Stimulated activated CD8-positive, alpha-beta memory T cell treated with anti-CD3 and anti-CD28 coated beads, Interleukin-7, amount 100 ng/mL, for 4 hours (primary cell): ENCODE measurements at regions not wholly inside any gene's neighbourhood (a gene's known extent, or its start where the extent isn't known, plus 50 kb on each side); places are given as distances from the start of the nearest gene placed in this dataset.
"Not testable (repeated sequence)": the region's sequence is repeated elsewhere in the genome, so short reads cannot be mapped to it uniquely, and the experiment has no call there.

Experiments used
- DNase-seq, 2 donors: peaks; one replicate each; pipeline ENCODE4 v3.0.0-alpha.2; 2020; ENCODE audit warnings: low read depth in 2 of 2

DNA sequence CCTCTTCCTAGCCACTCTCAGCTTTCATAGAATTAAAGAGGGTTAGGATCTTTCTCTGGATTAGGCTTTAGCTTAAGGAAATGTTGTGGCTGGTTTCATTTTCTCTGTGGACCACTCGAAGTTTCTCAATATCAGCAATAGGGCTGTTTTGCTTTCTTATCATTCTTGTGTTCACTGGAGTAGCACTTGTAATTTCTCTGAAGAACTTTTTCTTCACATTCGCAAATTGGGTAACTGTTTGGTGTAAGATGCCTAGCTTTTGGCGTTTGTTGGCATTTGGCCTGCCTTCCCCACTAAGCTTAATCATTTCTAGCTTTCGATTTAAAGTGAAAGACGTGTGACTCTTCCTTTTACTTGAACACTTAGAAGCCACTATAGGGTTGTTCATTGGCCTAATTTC, 210.8 kb upstream of the PROX1 start:
- no peak for DNase-seq

DNA sequence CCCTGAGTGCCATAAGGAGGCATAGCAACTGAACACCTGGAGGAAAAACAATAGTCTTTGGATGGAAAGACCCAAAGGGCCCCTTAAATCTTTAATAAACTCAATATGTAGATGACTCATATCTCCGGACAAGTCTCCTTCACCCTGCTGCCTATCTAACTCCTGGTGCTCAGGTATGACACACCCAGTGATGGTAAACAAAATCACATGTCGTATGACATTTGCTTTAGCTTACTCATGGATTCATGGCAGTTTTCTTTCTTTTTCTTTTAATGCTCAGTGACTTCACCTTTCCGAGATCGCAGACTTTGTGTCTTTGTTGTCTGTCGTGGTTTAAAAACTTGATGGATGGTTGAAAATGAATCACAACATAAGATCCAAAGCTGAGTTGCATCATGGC, 208.5 kb upstream of the PROX1 start:
- DNase-seq: no peak

DNA sequence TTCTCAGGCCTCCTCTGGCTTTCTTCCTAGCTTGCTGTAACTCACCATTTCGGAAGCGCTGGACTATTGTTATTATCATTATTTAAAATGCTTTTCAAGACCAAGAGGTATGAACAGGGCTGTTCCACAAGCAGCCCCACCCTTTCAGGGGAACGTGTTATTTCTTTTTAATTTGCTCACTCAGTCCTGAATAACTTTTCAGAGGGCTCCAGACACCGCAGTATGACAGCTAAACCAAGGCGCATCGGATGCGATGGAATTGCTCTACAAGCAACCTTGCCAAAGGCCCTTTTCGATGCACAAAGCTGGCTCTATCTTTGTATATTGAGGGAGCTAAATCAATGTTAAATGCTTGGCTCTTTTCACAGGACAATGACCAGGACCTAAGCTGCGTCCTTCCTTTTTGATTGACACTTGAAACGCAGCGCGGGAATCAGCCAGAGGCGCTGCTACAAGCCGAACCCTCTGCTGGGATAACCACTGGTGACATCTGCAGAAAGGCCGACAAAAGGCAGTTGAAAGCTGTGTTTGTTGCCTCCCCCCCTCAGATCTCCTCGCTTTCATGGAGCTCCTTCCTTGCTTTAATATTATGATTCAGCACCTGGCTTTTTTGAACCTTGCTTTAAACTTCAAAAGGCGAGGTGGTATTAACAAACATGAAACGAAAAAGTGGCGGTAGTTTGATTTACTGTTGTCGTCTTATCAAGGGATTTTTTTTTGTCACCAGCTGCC, 204.7 kb upstream of the PROX1 start:
- no peak for DNase-seq

DNA sequence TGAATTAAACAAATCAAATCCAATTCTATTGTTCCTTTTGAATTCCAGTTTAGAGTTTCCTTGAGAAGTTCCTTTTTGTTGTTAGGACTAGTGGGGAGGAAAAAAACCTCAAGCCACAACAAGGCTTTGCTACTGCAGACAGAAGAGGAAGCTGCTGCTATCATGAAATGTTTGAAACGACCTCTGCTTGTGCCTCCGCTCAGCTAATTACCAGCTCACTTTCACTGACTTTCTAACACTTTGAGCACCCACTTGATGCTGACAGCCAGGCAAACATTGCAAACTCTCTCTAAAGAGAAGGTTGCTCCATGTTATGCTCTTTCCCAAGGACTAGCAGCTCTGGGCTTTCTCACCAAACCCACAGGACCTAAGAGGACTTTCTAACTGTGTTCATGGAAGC, 203.9 kb upstream of the PROX1 start:
- DNase-seq: no peak

DNA sequence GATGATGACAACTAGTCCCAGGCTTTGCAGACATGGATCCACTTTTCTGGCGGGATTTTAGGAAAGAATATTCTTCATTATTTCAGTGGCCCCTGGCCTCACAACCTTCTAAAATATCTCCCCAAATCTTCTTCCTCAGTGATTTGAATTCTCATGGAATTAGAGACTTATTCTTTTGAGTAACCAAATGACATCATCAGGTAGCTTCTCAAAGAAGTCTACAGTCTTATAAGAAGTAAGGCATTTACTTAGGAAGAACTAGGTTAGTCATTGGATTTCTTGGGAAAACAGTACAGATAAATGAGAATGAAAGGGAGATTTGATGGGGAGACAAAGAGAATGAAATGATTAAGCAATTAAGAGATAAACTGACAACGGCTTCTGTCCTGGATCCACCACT, 201.1 kb upstream of the PROX1 start:
- no peak for DNase-seq

DNA sequence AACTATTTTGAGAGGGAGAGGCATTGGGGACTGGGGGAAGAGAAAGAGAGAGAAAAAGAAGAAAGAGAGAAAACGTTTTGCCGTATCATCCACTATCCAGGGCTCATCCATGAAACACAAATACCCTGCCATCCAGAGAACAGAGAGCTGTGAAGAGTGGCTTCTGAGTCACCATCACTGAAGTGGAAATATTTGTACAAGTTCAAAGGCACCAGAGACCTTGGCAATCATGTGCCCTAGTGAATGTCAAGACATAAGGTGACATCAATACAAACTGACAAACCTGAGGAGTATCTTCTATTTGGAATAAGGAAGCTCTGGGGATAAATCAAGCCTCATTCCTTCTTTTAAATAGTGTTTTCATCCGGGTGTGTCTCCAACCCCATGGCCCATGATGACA, 197.2 kb upstream of the PROX1 start:
- DNase-seq: no peak

DNA sequence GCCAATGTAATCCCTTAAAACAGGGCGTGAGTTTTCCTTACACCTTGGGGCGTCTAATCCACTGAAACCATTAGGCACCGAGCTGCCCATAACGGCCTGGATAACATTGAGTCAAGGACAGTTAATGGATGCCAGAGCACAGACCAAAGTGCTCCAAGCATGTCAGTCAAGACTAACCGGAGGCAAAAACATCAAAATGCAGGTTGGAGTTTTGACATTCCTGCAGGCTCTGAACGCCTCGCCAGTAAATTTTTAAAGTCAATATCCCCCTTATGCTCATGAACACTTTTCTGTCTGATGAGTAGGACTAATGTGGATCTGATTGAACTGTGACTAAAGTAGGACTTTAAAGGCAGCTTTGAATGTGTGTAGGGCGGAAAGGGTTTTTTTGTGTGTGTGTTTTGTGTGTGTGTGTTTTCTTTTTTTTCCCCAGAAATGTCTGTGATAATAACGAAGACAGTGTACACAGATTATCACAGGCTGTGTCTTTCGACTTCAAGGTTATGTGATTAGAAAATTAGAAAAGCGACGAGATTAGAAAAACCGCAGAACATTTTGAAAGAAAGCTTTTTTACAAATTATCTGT, 194.2 kb upstream of the PROX1 start:
- no peak for DNase-seq

DNA sequence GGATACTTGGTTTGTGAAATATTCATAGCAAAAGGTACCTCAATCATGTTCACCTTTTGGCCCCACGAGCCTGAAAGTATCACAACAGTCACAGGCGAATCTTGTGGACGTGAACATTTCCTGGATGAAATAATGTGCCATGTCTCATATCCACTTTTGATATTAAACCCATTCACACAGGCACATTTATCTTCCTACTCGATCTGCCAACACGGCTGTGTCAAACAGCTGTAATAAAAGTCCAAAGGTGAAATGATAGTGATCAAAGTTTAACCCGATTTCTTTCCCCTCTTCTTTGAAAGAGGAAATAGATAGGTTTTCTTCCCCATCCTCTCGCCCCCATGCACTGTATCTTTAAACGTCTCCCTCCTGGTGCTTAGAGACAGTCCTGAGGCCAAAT, 191.2 kb upstream of the PROX1 start:
- DNase-seq: no peak

DNA sequence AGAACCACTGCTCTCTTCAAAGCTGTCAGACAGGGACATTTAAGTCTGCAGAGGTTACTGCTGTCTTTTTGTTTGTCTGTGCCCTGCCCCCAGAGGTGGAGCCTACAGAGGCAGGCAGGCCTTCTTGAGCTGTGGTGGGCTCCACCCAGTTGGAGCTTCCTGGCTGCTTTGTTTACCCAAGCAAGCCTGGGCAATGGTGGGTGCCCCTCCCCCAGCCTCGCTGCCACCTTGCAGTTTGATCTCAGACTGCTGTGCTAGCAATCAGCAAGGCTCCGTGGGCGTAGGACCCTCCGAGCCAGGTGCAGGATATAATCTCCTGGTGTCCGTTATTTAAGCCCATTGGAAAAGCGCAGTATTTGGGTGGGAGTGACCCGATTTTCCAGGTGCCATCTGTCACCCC, 179.5 kb upstream of the PROX1 start:
- not testable (repeated sequence) for DNase-seq

DNA sequence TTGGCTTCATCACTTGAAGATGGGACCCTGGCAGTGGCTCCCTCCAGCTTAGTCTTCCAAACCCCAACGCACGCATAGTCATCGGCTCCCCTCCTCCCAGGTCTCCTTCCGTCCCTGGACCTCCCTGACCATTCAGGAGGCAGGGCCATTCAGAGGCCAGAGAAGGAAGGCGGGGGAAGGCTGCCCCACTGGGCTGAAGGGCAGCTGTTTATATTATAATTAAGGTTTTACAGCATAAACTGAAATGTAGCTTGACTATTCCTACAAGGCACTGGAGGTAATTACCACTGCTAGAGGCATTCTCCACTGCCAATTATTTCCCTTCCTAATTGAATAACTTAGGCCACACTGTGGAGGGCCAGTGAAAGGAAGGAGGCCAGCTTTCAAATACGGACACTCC, 170.6 kb upstream of the PROX1 start:
- DNase-seq: no peak

DNA sequence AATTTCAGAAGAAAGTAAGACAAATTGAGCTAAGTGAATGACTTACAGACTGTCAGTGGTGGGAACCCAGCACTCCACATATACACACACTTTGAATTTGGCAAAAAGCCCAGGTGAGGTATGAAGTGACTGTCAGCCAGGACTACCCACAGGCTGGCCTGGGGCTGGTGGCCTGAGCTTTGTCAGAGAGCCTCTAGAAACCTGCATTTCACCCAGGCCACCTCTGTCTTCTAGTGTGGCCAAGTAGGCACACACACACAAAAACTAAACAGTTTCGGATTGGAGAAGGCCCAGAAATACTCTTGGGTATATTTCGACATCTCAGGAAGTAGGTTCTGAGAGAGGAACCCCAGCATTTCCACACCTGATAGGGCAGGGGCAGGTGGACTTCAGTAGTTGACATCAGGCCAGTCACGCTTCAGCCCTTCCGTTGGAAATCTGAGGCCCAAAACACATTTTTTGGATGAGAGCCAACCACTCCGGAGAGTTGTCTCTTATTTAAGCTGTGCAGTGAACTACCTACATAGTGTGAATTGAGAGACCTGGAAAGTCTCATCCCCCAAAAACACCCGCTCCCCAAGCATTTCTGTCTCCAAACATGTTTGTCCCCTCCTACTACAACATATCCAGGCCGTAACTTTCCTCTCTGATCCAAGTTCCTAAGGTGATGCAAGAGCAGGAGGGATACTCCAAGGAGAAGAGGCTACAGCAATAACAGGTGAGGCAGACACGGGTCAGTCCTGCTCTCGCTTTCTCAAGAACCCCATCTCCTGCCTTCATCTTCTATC, 167.2 kb upstream of the PROX1 start:
- DNase-seq: no peak

DNA sequence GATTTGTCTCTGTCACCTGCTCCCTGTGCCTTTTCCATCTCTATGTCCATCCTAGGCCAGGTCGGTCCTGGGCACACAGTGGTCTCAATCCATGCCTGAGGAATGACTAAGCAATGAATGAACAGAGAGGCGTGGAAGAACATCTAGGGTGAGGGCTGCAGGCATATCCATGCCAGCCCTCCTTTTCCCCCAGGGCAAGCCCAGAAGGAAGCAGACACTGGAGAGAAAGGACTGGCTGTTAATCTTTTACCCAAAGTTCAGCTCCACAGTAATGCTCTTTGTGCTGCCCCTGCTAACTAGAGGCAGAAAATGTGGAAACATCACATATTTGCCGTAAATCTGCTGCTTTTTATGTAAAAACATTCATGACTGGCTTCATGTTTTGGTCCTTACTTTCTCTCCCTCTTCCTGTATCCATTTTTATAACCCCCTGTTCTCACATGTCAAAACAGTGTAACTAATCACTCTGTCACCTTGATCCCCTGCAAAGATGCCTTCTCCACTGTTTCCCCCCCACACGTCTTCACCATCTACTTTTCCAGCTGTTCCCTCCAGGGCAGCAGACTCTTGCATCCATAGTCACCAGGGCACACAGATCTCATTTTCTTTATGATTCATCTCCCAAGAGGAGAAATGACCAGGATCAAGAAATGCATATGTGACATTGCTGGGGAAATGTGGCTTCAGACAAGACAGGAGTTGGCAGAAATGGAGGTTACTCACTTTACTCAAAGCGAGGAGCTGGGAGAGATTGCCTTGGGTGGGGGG, 166.4 kb upstream of the PROX1 start:
- no peak for DNase-seq

DNA sequence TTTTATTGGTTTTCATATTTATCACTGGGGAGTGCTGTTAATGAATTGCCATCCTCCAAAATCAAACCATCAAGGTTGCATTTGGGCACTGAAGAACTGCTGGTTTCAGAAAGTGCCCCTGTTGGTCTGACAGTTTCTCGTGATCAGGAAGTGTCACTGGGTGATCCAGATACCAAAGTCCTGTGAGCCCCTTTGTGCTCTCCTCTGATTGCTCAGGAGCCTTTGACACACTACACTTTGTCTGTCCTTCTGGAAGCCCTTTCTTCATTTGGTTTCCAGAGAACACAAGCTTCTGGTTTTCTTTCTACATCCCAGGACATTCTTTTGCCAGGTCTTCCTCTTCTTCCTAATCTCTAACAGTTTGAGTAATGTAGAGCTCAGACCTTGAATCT, 165.8 kb upstream of the PROX1 start:
- DNase-seq: no peak

DNA sequence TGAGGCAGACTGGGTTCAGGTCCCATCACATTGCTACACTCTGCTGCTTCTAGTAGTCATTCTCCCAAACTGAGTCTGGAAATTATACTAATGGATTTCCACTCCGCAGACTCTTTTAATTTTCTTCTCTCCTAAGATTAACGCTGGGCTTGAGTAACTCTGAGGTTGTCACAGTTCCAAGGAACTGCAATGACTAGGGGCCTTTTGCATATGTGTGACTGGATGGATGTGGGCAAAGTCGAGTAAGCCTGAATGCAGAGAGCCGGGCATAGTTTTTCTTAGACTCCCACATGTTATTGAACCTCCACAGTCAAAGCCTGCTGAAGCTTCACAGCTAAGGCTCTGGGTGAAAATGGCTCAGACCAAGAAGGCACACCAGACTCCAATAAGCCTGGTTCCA, 160.9 kb upstream of the PROX1 start:
- DNase-seq: no peak

DNA sequence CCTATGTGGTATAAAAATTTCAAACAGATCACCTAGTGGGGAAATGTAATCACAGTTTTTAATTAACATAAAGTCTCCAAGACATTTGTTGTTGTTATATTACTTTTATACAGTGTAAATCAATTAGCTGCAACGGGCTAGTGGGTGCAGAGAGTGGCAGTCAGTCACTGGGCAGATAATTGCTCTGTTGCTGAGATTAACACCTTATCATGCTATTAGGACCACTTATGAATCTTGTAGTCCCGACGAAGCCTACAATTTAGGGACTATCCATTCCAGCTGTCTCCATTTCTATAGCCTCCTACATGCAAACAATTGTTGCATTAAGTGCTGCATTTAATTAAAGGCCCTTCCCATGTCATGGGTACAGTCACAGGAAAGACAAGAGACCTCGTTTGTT, 158.9 kb upstream of the PROX1 start:
- no peak for DNase-seq

DNA sequence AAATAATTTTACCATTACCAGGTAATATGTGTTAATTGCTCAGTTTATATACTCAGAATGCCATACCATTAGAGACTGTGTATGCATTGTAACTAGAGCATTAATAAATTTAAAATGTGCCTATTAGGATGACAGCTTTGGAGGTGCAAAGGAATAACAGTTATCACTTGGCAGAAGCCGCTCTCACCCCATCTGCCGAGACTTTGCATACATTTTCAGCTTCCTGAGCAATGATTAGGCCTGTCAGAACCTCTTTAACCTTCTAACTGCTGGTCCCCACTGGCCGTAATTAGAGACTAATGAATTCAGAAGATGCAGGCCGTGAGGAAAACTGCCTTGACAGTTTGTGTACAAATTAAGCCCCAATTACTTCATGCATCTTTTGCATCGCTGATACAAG, 158.0 kb upstream of the PROX1 start:
- DNase-seq: no peak

DNA sequence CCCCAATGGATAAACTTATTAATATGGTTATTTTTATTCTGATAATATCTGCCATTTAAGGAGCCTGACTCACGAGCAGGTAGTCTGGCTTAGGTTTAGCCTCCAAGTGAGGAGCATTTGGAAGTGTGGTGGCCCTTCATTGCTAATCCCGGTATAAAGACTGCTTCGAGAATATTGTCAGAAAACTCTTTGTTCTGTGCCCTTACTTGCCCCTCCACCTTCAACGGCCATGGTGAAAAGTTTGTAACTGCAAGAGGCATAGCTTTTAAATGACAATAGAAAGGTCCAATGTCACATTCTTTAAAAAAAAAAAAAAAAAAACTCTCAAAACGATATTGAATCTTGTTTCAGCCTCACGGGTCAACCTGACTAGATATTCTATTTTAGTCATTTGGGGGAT, 157.4 kb upstream of the PROX1 start:
- DNase-seq: no peak

DNA sequence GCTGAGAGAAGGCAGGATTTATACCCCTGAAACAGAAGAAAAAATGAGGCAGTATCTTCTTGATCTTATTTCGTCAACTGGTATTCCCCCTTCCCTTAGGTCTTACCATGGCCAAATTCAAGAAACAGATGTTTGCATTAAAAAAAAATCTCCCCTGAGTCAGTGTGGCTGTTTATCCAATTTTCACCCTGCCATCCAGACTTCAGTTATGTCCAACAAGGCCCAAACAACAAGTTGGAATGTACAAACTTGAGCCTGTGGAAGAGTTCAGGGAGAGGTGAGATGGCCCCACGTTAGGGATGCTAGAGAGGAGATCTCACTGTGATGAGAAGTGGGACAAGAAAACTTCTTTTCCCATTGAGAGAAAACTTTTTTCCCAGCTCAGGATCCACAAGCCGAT, 147.2 kb upstream of the PROX1 start:
- no peak for DNase-seq

DNA sequence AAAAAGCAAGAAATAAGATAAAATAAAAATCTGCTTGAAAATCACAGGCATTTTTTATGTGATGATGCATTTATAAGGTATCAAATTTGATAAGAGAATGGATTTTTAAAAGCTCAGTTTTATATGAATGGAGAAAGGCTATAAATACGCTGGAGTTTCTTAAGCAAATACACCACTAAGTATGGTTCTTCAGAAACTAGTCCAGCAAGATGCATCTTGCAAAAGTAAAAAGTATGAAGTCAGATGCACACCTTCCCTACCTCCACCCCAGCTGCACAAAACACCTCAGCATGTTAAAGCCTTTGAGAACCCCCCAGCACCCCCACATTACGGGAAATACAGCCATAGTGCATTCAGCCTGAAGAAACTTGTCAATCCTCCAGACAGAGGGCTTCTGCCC, 143.1 kb upstream of the PROX1 start:
- no peak for DNase-seq

DNA sequence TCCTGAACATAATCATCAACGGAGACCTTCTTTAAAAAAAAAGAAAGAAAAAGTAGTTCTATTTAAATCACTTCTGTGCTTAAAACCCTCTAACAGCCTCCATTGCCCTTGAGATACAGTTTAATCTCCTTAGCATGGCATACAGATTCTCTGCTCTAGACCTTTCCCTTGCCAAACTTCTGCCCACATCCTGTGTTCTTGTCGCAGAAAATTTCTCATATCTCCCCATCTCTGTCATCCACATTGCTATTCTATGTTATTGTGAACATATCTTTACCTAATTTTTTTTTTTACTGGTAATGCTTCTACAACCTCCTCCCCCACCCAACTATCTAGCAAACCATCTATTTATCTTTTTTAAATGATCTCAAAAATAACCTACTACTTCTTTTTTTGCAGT, 135.7 kb upstream of the PROX1 start:
- no peak for DNase-seq

DNA sequence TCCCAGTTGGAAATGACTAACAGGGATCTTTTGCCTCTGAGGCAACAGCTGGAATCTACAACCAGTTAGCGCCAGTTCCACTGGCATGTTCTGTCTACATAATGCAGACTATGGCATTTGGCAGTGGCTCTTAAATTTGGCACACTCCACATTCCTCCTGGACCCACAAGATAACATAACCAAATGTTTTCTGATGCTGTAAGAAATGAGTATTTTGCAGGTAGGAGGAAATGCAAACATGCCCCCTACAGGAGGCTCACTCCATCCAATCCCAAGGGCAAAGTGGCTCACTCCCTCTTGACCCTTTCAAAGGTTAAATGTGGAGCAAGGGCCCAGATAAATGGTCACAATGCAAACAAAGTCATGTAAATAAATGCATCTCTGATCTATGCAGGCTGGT, 129.2 kb upstream of the PROX1 start:
- no peak for DNase-seq

DNA sequence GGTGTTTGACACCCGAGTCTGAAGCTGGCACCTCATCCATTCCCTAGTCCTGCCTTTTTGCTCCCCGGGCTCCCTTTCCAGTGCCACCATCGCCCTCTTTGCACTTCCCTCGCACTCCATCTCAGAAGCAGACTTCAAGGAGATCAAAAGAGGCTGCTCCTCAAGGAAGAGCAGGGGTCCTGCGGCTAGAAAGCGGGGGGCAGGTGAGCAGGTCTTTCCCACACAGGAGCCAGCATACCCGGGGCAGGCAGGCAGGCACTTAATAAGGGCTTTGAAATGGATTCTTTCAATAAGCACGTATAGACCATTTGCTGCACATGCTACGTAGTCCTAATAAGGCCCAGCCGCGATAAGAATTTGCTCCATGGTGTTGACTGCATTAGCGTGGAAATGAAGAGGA, 125.9 kb upstream of the PROX1 start:
- DNase-seq: no peak

DNA sequence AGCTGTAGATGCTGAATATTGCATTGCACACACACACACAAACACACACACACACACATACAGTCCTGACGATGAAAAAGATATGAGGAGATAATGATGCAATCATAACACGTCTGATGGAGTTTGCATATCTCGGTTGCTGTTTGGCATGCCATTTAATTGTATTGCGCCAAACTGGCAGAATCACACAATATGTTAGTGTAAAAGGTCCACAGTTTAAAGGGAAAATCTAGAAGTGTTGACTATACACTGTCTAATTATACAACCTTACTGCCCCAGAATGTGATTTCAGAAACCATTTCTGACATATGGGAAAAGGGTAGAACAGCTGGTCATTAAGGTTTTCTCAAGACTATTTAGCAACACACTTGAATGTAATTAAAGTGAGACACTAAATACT, 123.7 kb upstream of the PROX1 start:
- no peak for DNase-seq
